ENCODE measurements at regions not wholly inside any gene's neighbourhood (a gene's known extent, or its start where the extent isn't known, plus 50 kb on each side); places are given as distances from the start of the nearest gene placed in this dataset.

GRCh38 chr5:87898574-87898973 lies 370.1 kb downstream of the TMEM161B start:
- in situ Hi-C loops (cut with MboI) (no loop called here), intact Hi-C loops (cut with micrococcal nuclease) (no loop called here)
- DNase-seq (ENCODE audit: extremely low read depth in 1 of 4, low spot score in 3 of 4): no peak
- H3K36me3 ChIP-seq (ENCODE audit: control insufficient read depth, insufficient read depth, low read length): no peaks in the 10 kb centered on the region
- no peaks in the 10 kb centered on the region for H4K20me1 ChIP-seq (replicated peaks; ENCODE audit: control insufficient read depth, insufficient read depth, low read length)
- no peak overlapping the region for H3K4me2 ChIP-seq (ENCODE audit: insufficient read depth, low read length)
- H2AFZ ChIP-seq (ENCODE audit: low read depth, low read length): no peak overlapping the region
- ATAC-seq: no peak
- CTCF ChIA-PET (ENCODE audit: low intra/inter-chr PET ratio): no interaction called here
- WGBS (ENCODE audit: insufficient coverage, low coverage, missing lambda C conversion rate): 0% methylated on average over 6 of the region's 6 CpGs
- H3K4me3 ChIP-seq: no peak overlapping the region
- no peaks in the 10 kb centered on the region for H3K9me1 ChIP-seq (ENCODE audit: control insufficient read depth, insufficient read depth, low read length)
- POLR2A ChIA-PET: interaction anchor here (0.7 kb wide), 1 partner anchor 511 kb away, joined by 3 read pairs; no protein-coding TSS in a partner anchor
- H3K9ac ChIP-seq (ENCODE audit: insufficient read depth in 1 of 2, low read depth in 2 of 2, low read length in 2 of 2): no peak overlapping the region
- TF ChIP-seq, protein P1, sequence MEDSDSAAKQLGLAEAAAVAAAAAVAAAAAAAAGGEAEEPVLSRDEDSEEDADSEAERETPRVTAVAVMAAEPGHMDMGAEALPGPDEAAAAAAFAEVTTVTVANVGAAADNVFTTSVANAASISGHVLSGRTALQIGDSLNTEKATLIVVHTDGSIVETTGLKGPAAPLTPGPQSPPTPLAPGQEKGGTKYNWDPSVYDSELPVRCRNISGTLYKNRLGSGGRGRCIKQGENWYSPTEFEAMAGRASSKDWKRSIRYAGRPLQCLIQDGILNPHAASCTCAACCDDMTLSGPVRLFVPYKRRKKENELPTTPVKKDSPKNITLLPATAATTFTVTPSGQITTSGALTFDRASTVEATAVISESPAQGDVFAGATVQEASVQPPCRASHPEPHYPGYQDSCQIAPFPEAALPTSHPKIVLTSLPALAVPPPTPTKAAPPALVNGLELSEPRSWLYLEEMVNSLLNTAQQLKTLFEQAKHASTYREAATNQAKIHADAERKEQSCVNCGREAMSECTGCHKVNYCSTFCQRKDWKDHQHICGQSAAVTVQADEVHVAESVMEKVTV (CRISPR knock-in tag; IDR thresholded peaks at IDR 0.05): no peak
- TF ChIP-seq MYBL2 (IDR thresholded peaks at IDR 0.05; ENCODE audit: low read depth): no peak
- TF ChIP-seq MYBL2 (CRISPR knock-in tag; IDR thresholded peaks at IDR 0.05; ENCODE audit: borderline replicate concordance): no peak
- TF ChIP-seq HDAC3 (IDR thresholded peaks at IDR 0.05; ENCODE audit: borderline replicate concordance, partially characterized antibody): no peak
- TF ChIP-seq ILK (tag; IDR thresholded peaks at IDR 0.05; ENCODE audit: borderline replicate concordance, low read depth): no peak
- TF ChIP-seq, protein P2, sequence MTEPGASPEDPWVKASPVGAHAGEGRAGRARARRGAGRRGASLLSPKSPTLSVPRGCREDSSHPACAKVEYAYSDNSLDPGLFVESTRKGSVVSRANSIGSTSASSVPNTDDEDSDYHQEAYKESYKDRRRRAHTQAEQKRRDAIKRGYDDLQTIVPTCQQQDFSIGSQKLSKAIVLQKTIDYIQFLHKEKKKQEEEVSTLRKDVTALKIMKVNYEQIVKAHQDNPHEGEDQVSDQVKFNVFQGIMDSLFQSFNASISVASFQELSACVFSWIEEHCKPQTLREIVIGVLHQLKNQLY (CRISPR knock-in tag; conservative IDR thresholded peaks at IDR 0.05): no peak
- TF ChIP-seq JUNB (CRISPR knock-in tag; conservative IDR thresholded peaks at IDR 0.05): no peak
- no peak for TF ChIP-seq ESRRB (CRISPR knock-in tag; IDR thresholded peaks at IDR 0.05; ENCODE audit: borderline replicate concordance)
- no peak for TF ChIP-seq NFIX (CRISPR knock-in tag; IDR thresholded peaks at IDR 0.05; ENCODE audit: low read depth)
- TF ChIP-seq FOXO4 (CRISPR knock-in tag; IDR thresholded peaks at IDR 0.05): no peak
- TF ChIP-seq NR2F6 (CRISPR knock-in tag; IDR thresholded peaks at IDR 0.05): no peak
- no peaks in the 10 kb centered on the region for H3K79me2 ChIP-seq (ENCODE audit: control insufficient read depth, insufficient read depth, low read length)
- no peaks in the 10 kb centered on the region for H3K4me1 ChIP-seq (replicated peaks in 1 of 2; ENCODE audit: control insufficient read depth in 2 of 2, insufficient read depth in 2 of 2, low read length in 2 of 2)
- no peak for FAIRE-seq
- no peaks in the 10 kb centered on the region for H3K27me3 ChIP-seq (ENCODE audit: control insufficient read depth in 2 of 2, insufficient read depth in 2 of 2, low read length in 2 of 2)
- no peaks in the 10 kb centered on the region for H3K9me3 ChIP-seq (replicated peaks; ENCODE audit: control insufficient read depth, insufficient read depth, low read depth, low read length)
- H3K27ac ChIP-seq (ENCODE audit: extremely low read depth, low read depth, low read length): no peak overlapping the region
- BruUV-seq (replicated peaks): no TSS peak

Data from K562 (cell line).